HG02884 (cell line): ENCODE measurements at regions not wholly inside any gene's neighbourhood (a gene's known extent, or its start where the extent isn't known, plus 50 kb on each side); places are given as distances from the start of the nearest gene placed in this dataset.
"Not testable (repeated sequence)": the region's sequence is repeated elsewhere in the genome, so short reads cannot be mapped to it uniquely, and the experiment has no call there.

Experiments used
- ATAC-seq: cut with Tn5 transposase; IDR thresholded peaks from one replicate; pipeline ENCODE4 v1.9.1; 2021; ENCODE audit warnings: mild to moderate bottlenecking, moderate library complexity; ENCODE audit not compliant: unreplicated experiment

DNA sequence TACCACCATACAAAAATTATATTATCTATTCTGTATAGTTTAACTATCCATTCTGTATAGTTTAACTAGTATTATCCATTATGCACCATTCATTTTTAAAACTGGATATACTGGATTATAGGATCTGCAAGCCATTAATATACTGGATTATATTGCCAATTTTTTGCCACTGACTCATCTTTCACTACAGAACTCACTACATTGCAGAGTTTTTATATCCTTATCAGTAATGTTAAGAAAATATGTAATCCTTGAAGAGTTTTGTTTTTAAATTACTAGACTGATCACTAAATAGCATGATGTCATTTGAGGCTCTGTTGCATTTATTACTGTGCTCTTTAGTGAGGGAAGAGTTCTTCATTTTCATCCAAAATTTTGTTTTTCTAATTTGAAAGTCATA lies 109.8 kb upstream of the SNX2 start:
- no peak for ATAC-seq

- ATAC-seq = peak; percentile 56
Observed at GRCh38 chr5:122668552-122668951, 106.3 kb upstream of the SNX2 start.

- ATAC-seq = not testable (repeated sequence)
Observed at GRCh38 chr5:122669709-122670108, 105.2 kb upstream of the SNX2 start.

DNA sequence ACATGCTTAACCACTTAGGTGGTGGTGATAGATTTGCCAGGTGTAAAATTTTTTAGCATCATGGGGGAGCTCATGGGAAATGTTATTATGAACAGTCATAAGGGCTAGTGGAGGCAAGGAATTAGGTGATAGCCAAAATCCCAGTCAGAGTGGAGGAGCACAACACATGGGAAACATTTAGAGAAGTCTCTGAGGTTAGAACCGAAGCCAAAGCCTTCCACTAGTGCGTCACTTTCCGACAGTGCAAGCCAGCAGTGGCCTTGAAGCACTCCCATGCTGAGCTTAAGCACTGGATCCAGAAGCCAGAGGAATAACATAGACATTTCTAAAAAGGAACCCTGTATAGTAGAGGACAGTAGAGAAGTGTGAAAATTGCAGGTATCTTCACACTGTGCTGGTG lies 101.5 kb upstream of the SNX2 start:
- no peak for ATAC-seq

GRCh38 chr5:122674385-122674784 lies 100.5 kb upstream of the SNX2 start:
- no peak for ATAC-seq

DNA sequence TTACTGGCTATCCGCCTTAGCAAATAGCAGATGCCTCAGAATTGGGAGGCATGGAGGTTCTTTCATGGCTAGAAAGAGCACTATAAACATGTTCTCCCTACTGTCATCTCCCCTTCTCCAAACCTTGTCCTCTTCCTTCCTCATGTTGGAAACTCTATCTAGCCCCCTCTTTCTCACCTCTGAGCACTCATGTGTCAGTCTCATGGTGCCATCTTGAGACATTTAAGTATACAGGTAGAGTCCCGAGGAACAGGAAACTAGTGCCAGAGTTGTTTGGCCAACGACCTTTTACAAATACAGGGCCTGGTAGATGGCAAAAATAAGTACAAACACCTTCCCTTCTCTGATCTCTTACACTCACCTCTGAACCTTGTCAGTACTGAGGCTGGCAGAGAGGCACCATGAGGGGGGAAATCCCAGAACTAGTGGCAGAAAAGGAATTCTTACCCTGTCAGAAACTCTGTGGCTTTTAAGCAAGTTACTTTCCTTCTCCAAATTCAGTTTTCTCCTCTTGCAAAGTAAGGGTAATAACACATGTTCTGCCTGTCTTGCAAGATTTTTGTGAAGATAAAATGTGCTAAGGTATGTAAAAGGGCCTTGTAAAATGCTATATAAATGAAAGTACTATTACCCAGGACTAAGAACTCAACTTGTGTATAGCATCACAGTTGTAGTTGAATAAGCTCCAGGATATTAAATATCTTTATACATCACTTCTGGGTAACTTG lies 94.1 kb upstream of the SNX2 start:
- no peak for ATAC-seq

- ATAC-seq = no peak
Observed at GRCh38 chr5:122683631-122684030, 91.2 kb upstream of the SNX2 start.

- ATAC-seq = no peak
Observed at GRCh38 chr5:122690266-122690665, 84.6 kb upstream of the SNX2 start.

- no peak for ATAC-seq
Observed at GRCh38 chr5:122691931-122692330, 82.9 kb upstream of the SNX2 start.

GRCh38 chr5:122693963-122694362 lies 80.9 kb upstream of the SNX2 start:
- no peak for ATAC-seq

- ATAC-seq = no peak
Observed at GRCh38 chr5:122694884-122695283, 80.0 kb upstream of the SNX2 start.

- not testable (repeated sequence) for ATAC-seq
Observed at GRCh38 chr5:122696735-122697134, 78.1 kb upstream of the SNX2 start.

DNA sequence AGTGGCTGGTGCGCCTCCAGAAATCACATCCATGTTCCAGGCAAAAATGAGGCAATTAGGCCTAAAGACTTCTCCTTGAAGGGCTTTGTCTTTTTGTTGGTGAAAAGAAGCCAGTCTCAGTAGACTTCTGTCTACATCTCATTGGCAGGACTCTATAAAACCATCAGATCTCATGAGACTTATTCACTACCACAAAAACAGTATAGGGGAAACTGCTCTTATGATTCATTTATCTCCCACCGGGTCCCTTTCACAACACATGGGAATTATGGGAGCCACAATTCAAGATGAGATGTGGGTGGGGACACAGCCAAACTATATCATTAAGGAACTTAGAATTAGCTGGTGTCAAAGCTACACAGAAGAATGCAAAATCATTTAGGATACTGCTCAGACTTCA lies 77.7 kb upstream of the SNX2 start:
- ATAC-seq = no peak

GRCh38 chr5:122699201-122699600 lies 75.7 kb upstream of the SNX2 start:
- no peak for ATAC-seq

DNA sequence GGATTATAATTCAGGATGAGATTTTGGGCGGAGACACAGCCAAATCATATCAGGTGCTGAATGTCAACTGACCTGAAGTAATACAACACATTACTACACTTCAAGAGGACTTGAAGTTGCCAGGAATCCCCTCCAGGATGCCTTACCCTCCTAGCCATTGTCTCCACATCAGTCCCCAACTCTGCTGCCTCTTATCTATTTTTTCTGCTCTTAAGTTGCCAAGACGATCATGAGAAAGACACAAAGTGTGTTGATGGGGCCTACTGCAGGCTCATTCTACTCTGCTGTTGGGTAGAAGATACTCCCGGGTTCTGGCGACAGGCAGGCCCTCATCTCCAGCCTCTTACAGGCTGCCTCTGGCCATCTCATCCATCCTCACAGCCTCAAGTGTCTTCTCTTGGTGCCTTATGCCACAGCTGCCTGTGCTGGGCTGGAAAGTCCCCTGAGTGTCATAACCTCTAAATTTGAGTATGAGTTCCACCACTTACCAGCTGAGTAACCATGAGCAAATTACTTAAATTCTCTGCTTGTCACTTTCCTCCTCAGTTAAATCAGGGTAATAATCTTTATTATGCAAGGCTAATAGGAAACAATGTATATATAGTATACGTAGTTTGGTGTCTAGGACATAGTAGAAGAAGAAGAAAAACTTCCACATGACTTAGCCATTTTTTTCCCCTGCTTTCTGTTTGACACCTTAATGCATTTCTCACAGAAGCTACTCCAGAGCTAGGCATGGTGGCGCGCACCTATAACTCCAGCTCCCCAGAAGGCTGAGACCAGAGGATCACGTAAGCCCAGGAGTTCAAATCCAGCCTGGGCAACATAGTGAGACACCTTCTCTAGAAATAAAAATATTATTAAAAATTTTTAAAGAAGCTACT lies 73.0 kb upstream of the SNX2 start:
- peak; percentile 98 for ATAC-seq

- ATAC-seq = peak; percentile 25
Observed at GRCh38 chr5:122702524-122702875, 72.4 kb upstream of the SNX2 start.

GRCh38 chr5:122703203-122703602 lies 71.7 kb upstream of the SNX2 start:
- no peak for ATAC-seq

- ATAC-seq = no peak
Observed at GRCh38 chr5:122704247-122705036, 70.4 kb upstream of the SNX2 start.

DNA sequence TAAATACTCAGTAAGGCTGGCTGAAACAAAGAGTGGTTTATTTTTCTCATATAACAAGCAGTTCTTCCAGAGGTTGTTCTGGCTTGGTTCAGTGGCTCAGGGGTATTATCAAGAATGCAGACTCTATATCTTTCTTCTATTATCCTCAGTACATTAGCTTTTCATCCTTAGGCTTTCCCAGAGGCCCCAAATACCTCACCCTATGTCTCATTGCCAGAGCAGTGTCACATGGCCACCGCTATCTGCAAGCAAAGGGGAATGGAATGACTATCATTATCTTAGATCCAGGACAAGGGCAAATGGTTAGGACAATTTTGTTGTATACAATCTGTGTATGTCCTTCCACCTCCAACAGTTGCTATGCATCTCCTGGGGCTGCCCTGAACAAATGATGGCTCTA lies 69.0 kb upstream of the SNX2 start:
- ATAC-seq = no peak

DNA sequence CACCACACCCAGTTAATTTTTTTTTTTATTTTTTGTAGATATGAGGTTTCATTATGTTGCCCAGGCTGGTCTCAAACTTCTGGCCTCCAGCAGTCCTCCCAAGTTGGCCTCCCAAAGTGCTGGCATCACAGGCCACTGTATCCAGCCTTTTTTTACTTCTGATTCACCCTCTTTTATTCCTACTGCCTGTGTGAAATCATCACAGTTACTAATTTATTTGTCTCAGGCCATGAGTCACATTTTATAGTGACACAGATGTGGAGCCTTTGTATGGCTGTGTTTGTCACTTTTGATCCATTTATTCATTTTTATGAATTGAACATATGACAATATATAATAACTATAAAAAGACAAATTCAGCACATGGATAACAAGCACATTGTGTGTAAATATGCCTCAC lies 67.1 kb upstream of the SNX2 start:
- no peak for ATAC-seq

DNA sequence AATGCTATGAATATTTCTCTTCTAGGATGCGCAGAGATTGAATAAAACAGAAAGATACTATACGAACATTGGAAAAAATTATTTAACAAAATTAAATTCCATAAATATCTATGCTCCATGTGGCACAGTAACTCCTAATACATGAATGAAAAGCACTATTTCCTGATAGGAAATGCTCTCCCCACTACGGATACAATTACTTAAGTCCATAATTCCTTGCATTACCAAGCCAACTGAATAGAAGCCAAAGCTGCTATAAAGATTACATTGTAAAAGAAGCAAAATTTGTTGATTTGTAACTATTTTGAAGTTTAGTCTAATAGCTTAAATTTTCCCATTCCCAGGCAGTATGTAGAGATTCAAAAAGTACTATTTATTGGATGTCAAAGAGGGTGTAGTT lies 61.8 kb upstream of the SNX2 start:
- ATAC-seq = no peak

DNA sequence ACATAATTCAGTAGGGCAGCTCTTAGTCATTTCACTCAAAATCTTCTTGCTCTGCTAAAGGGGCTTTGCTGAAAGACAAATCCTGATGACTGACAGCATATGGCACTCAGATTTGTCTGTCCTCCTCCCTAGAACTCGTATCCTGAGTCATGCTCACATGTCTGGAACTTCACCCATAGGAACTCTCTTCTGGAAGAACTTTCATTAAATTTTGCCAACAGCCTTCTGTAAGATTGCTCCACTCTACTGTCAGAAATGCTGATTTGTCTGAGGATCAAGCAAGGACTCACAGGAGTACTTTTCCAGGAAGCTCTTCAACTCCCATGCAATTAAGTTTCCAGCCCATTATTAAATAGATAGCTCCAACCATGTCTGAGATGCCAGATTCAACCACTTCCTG lies 59.8 kb upstream of the SNX2 start:
- no peak for ATAC-seq
